Stimulated activated CD4-positive, alpha-beta T cell treated with anti-CD3 and anti-CD28 coated beads, Interleukin-15, amount 100 ng/mL, for 1 hour (primary cell): ENCODE measurements at regions not wholly inside any gene's neighbourhood (a gene's known extent, or its start where the extent isn't known, plus 50 kb on each side); places are given as distances from the start of the nearest gene placed in this dataset.

Experiments used
- DNase-seq, 2 donors: peaks; one replicate each; pipeline ENCODE4 v3.0.0-alpha.2; 2020; ENCODE audit warnings: low read depth in 1 of 2, low spot score in 1 of 2

GRCh38 chr3:194987571-194988494 is 283.1 kb downstream of the XXYLT1 start:
- no peak for DNase-seq

GRCh38 chr3:194988495-194989165 is 282.3 kb downstream of the XXYLT1 start:
- DNase-seq, result no peak

GRCh38 chr3:194989241-194989640 is 281.7 kb downstream of the XXYLT1 start:
- DNase-seq, result no peak

DNA sequence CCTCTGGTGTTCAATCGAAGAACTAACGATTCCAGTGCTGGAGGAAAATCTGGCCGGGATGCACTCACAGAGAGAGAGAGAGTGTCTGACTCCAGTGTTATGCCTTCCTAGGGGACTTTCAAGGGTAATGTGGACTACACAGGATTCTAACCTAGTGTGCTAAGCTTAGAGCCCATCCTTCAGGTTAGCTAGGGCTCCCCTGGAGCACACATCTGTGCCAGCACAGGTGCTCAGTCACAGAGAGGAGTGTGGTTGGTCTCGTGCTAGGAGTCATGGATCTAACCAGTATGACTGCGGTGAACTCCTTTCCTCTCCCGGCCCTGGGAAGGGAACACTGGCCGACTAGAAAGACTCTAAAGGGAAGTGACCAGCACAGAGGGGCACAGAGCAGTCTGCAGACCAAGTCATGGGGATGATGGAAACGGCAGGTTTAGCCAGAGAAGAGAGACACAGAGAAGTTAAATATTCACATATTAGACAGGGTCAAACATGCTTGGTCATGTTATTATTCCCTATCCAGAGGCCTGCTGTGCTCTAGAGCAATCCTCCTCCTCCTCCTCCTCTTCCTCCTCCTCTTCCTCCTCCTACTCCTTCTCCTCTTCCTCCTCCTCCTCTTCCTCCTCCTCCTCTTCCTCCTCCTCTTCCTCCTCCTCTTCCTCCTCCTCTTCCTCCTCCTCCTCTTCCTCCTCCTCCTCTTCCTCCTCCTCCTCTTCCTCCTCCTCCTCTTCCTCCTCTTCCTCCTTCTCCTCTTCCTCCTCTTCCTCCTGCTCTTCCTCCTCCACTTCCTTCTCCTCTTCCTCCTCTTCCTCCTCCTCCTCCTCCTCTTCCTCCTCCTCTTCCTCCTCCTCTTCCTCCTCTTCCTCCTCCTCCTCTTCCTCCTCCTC is 280.3 kb downstream of the XXYLT1 start:
- no peak for DNase-seq

DNA sequence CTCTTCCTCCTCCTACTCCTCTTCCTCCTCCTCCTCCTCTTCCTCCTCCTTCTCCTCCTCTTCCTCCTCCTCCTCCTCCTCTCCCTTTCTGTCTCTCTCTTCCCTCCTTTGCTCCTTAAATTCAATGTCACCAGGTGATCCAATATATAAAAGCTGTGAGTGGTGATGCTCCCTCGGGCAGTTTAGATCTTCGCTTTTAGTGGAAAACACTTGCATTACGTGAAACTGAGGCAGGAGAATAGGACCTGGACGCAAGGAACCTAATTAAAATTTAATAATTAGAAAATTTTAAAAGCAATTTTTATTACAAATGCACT is 279.7 kb downstream of the XXYLT1 start:
- DNase-seq, result no peak

DNA sequence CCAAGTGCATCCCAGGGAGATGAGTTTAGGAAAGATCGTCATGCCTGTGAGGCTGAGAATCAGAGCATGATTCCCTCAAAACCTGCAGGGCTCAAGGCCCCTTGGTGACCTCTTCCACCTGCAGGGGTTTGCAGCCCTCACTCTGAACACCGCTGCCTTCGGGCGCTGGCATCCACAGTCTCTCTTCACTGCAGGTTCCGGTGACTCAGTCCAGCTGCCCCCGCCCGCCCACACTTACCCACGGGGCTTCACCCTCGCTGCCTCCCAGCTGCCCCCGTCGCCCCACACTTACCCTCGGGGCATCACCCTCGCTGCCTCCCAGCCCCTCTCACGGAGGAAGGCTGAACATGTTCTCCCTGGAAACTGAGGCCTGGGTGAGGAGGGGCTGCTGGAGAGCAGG is 277.1 kb downstream of the XXYLT1 start:
- no peak for DNase-seq

- no peak for DNase-seq
These were observed 276.4 kb downstream of the XXYLT1 start for GRCh38 chr3:194994551-194994981.

DNA sequence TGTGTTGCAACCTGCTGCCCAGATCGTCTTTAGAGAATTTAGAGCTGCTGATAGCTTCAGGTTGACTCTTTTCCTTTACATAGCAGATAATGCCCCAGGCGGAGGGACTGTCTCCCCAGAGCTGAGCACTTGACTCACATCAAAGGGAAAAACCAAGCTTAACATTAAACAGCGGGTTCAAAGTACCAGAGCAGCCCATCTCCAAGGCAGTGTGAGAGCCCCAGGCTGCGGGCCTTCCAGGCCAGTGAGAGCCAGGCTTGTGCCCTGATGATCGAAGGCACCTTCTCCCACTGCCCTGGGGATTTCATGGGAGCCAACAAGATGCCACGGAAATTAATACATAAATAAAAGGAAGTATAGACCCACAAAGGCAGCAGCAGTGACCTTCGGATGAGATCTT is 275.6 kb downstream of the XXYLT1 start:
- no peak for DNase-seq

DNA sequence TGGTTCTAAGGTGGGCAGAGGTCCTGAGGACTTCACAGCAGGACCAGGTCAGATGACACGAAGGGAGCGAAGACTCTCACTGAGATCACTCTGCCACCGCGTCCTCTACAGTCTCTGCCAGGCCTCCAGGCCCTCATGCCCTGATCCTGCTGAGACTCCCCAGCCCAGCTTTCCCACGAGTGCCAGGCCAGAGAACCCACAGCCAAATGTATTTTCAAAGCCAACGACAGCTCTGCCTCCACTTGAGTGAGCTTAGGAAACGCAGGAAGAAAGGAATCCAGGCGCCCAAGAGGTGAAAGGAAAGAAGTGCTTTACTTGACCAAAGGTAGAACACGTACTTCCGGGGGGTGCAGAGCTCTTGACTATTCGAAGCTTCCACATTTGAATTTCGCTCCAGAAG is 275.0 kb downstream of the XXYLT1 start:
- DNase-seq, result no peak

GRCh38 chr3:194996746-194997145 is 274.2 kb downstream of the XXYLT1 start:
- no peak for DNase-seq

DNA sequence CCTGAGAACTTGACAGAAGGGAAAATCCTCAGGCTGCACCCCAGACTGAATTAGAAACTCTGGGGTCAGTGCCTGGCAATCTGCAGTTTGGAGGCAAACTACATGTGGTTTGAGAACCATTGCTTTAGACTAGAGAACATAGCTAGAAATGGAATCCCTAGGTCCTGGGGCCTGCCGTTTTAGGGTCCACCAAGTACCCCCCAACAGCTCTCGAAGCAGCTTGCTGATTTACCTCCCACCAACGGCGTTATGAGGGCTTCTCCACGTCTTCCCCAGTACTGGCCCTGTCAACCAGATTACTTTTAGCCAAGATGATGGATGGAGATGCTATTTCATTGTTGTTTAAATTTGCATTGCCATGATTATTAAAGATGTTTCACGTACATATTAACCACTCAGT is 272.5 kb downstream of the XXYLT1 start:
- no peak for DNase-seq

GRCh38 chr3:194998948-194999347 is 272.0 kb downstream of the XXYLT1 start:
- no peak for DNase-seq

DNA sequence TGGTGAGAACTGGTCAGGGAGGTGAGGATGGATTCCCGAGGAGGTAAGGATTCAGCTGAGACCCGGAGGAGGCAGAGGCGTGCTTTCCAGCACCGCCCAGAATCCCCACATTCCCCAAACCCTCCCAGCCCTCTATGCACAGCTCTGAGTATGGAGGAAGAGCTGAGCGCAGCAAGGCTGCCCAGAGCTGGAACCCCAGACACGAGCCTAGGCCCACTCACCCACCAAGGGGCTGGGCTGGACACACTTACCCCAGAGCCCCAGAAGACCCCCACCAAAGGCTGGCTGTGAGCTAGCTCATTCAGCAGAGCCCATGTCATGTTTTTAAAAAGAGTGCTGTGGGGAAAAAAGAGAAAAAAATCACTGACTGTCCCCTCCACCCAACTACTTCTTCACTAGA is 271.5 kb downstream of the XXYLT1 start:
- DNase-seq, result no peak

- no peak for DNase-seq
These were observed 269.7 kb downstream of the XXYLT1 start for GRCh38 chr3:195001261-195001660.

DNA sequence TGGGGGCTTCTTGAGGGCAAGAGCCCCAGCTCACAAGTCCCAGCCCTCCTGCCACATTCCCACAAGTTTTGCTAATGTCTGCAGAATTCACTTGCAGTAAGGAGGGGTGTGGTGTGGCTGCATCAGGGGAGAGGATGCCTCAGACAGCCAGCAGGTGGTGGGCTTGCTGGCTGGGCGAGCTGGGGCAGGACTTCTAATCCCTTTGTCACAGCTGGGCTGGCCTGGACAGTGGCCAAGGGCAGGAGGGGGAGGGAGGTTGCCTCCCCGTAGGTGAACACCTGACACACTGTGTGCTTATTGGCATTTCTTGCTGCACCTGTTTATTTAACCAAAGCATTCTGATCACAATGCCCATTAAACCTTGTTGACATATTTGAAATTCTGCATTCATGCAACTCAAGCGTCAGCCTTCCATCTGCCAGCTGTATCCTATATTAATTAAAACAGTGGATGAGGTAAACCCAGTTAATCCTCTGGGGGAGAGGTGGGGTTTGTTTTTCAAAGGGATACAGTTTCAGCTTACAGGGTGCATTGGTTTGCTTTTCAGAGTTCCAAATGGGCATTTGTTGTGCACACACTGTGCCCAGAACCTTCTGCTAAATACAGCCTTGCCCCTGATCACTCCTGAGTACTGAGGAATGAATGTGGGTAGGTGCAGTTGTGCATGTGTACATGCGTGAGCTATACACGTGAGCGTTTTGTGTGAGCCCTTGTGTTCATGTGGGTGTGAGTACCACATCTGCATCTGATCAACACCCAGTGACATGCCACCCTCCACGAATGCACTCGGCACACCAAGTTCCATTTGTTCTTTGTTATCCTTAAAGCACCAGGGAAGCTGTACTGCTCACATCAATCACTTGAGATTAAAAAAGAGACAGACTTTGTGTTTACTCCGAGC is 268.7 kb downstream of the XXYLT1 start:
- DNase-seq, result no peak

DNA sequence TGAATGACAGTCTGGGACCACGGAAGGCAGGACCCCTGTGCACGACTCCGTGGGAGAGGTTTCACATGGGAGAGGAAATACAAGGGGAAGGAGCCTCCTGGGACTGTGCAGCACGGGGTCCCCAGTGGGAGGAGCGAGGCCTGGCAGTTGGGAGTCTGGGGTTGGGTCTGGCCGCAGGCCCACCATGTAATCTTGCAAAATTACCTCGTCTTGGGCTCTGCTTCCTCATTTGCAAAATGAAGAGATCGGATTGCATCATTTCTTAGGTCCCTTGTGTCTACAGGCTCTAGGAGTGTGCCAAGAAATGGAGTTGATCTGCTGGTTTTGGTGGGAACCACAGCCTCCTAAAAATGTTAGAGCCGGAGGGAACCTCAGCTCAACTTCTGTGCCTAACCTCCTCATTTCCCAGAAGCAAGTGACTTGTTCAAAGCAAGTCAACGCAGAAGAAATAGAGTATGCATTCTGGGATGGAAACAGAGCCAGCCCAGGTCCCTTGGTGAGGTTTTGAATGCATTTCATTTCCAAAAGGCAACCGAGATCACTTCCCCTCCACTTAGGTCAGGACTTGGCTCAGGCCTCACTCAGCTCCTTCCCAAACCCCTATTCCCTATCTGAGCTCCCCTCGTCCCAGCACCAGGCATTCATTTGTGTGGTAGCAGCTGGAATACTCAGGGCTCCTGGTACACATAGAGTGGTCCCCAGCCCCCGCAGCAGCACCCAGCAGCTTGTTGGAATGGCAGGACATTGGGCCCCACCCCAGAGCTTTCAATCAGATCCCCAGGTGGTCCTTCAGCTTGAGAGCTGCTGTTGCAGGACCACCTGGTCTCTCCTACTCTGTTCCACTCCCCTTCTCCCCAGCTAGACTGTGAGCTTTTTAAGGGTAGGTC is 267.7 kb downstream of the XXYLT1 start:
- DNase-seq, result no peak

- no peak for DNase-seq
These were observed 267.1 kb downstream of the XXYLT1 start for GRCh38 chr3:195003893-195004289.

DNA sequence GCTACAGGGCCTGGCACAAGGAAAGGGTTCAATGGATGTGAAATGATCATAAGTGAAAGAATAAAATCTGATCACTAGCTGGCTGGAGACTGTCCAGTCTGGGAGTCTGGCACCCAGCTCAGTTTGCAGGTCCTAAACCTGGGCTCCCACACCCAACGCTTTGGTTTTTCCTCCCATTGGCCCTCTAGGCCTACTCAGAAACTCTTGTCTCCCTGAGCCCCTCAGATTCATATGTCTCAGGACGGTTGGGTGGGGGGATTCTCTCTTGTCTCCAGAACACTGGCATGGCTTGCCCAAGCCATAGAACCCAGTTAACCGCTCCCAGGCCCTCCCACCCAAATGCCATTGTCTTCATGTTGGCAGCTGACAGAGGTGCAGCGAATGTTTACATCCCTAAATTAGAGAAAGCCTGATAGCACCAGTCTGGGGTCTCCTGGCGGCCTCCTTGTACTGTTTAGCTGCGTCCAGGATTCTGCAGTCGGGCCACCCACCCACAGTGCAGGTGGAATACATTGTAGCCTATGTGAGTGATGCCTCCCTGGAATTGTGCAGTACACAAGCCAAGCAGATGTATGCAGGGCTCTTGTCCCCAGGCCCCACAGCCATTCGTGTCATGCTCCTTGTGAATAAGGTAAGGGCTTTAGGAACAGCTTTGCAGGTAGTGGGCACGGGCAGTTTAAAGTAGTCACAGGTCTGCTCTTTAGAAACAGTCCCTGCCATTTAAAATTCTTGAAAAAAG is 266.3 kb downstream of the XXYLT1 start:
- DNase-seq, result no peak

GRCh38 chr3:195005251-195005620 is 265.7 kb downstream of the XXYLT1 start:
- no peak for DNase-seq
